A673 (cell line): ENCODE measurements at regions not wholly inside any gene's neighbourhood (a gene's known extent, or its start where the extent isn't known, plus 50 kb on each side); places are given as distances from the start of the nearest gene placed in this dataset.
"Not testable (repeated sequence)": the region's sequence is repeated elsewhere in the genome, so short reads cannot be mapped to it uniquely, and the experiment has no call there.

Experiments used
- EZH2 ChIP-seq: fragments of 200-600 bp; sonication (generic); IDR thresholded peaks from 2 replicates; pipeline ENCODE4 v1.6.1; 2017; ENCODE audit warnings: borderline replicate concordance, low read depth, mild to moderate bottlenecking, mixed read lengths, antibody characterized with exemption, low read length; ENCODE audit not compliant: poor library complexity, severe bottlenecking
- TF ChIP-seq, protein P1 (sequence below): fragments of 300-800, 200-600 bp; sonication (generic); conservative IDR thresholded peaks from 2 replicates; pipeline ENCODE4 v1.5.1; 2017; ENCODE audit warnings: low read depth, mild to moderate bottlenecking, antibody characterized with exemption, low read length, moderate library complexity, mixed read lengths

DNA sequence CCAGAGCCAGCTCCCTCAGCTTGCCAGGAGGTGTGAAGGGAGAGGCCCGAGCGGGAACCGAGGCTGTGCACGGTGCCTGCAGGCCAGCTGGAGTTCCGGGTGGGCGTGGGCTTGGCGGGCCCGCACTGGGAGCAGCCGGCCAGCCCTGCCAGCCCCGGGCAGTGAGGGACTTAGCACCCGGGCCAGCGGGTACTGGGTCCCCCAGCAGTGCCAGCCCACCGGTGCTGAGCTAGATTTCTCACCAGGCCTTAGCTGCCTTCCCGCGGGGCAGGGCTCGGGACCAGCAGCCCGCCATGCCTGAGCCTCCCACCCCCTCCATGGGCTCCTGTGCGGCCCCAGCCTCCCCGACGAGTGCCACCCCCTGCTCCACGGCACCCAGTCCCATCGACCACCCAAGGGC, 373.1 kb upstream of the TMTC1 start:
- TF ChIP-seq, protein P1, sequence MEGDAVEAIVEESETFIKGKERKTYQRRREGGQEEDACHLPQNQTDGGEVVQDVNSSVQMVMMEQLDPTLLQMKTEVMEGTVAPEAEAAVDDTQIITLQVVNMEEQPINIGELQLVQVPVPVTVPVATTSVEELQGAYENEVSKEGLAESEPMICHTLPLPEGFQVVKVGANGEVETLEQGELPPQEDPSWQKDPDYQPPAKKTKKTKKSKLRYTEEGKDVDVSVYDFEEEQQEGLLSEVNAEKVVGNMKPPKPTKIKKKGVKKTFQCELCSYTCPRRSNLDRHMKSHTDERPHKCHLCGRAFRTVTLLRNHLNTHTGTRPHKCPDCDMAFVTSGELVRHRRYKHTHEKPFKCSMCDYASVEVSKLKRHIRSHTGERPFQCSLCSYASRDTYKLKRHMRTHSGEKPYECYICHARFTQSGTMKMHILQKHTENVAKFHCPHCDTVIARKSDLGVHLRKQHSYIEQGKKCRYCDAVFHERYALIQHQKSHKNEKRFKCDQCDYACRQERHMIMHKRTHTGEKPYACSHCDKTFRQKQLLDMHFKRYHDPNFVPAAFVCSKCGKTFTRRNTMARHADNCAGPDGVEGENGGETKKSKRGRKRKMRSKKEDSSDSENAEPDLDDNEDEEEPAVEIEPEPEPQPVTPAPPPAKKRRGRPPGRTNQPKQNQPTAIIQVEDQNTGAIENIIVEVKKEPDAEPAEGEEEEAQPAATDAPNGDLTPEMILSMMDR, result not testable (repeated sequence)
- TF ChIP-seq EZH2, result not testable (repeated sequence)
